Frontal cortex (tissue), 3 donors: ENCODE measurements at regions not wholly inside any gene's neighbourhood (a gene's known extent, or its start where the extent isn't known, plus 50 kb on each side); places are given as distances from the start of the nearest gene placed in this dataset.

Experiments used
- DNase-seq, 2 donors: peaks; one replicate each; pipeline ENCODE4 v3.0.0; 2012; ENCODE audit warnings: low spot score in 2 of 2
- FAIRE-seq: peaks from 2 replicates; lab custom pipeline; 2012; peaks lifted over from hg19 to GRCh38; lab: Jason Lieb, UNC
- donor health status: control.
- donor health status: control.
- donor health status: control.

DNA sequence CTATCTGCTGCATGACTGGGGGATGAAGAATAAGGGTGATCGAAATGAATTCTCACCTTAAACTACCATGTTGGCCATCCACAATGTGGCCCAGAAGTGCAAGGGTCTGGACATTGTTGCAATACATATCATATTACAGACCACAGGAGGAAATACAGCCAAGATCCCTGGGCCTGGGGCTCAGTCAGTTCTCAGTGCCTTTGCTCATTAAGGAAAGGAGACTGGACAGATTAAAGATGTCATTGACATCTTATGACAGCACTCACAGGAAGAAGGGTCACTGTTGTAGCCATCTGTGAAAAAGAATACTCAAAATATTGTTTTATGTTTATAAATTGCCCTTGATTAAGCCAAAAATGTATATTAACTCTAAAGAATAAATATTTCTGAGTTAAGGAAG, 1345.2 kb downstream of the FSTL5 start:
- FAIRE-seq = no peak
- no peak for DNase-seq

GRCh38 chr4:160819791-160820190, 1344.0 kb downstream of the FSTL5 start:
- no peak for DNase-seq
- no peak for FAIRE-seq

GRCh38 chr4:160824481-160824880, 1339.3 kb downstream of the FSTL5 start:
- FAIRE-seq = no peak
- DNase-seq = no peak

DNA sequence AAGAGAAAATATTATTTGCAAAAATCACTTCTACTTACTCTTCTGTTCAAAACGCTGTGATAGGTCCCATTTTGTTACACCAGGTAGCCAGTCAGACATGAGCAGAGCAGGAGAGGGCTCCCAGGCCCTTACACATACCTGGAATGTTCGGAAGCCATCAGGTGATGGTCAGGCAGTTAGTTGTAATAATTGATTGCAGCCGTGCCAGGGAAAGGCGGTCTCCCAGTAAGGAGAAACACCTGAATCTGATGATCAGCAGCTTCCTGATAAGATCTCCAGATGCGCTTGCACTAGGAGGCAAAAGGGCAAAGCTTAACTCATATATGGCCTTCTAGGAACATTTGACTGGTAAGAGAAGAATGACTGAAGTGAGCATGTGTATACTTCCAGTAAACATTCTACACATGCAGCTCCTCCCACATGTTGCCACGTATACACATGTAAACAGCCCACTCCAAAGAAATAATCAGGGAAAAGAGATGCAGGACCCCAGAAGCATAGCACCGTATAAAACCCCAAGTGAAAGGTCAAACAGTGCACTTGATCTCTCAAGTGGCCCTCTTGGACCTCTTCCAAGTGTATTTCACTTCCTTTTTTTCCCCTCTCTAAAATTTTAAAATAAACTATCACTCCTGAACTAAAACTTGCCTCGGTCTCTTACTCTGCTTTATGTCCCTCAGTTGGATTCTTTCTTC, 1338.0 kb downstream of the FSTL5 start:
- DNase-seq (no peak), FAIRE-seq (no peak)

DNA sequence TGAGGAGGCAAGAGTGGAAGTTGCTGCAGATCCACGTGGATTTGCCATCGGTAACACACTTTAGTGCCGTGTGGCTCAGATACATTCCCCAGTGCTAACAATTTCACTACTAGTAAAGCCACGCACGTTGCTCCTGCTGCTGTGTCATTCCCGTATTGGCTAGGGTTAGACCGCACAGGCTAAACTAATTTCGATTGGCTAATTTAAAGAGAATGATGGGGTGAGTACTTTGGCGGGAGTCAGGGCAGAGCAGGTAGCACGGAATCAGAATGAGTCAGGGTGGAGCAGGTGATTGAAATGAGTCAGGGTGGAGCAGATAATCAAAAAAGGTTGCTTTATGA, 1337.5 kb downstream of the FSTL5 start:
- DNase-seq = no peak
- FAIRE-seq = no peak

DNA sequence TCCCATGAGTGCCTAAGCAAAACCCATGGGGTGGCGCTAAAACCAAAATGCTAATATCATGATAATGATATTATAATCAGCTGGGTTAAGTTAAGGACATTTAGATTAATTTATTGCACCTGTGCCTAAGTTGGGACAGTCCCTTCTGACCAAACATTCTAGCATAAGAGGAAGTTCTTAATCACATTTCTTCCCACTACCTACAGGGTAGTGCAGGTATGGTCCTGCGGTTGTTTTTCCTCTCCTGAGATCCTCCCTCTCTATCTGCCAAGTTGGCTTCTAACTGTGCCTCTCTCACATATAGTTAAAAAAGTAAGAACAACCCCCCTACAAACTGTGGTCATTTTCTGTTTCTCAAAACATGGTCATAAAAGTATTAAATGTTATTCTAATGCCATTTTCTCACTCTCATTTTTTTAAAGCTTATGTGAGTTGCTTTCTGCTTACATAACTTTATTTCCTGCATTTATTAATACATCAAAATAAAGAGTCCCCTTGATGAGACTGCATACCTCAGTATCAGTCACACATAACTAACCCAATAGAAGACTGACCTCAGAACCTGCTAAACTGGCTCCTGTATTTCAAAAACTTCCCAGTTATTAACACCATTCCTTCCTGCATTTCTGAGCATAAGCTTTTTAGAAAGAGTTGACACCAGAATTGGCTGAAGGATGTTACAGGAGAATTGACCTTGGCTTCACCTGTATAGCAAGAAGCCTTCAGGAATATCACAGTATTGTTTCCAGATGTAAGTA, 1332.5 kb downstream of the FSTL5 start:
- no peak for DNase-seq
- FAIRE-seq = no peak

- FAIRE-seq (no peak), DNase-seq (no peak)
These were observed 1328.0 kb downstream of the FSTL5 start for GRCh38 chr4:160835789-160836188.

DNA sequence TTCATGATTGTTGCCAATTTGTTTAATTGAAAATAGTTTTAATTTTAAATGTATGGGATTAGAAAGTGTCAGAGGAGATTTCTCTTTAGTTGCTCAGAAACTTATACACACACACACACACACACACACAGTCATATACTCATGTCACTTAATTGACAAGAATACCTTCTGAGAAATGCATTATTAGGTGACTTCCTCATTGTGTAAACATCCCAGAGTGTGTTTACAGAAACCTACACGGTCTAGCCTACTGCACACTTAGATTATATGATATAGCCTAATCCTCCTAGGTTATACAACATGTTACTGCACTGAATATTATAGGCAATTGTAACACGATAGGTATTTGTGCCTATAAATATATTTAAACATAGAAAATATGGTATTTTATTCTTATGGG, 1327.4 kb downstream of the FSTL5 start:
- FAIRE-seq (no peak), DNase-seq (no peak)

DNA sequence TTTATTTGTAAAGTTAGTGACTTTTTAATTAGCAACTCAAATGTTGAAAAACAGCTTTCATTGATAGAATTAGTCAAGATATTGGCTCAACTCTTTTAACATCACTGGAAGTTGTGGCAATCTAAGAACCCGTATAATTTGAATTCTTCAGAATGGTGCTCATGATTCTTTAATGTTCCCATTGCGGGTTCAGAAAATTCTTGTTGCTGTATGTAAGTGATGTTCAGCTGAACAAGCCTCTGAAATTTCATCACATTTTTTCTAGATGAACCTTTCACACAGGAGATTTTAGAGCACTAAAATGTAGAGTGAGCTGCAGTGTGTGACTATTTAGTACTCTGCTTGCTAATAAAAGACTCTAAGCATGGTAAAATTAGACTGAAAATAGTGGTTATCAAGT, 1317.7 kb downstream of the FSTL5 start:
- no peak for FAIRE-seq
- no peak for DNase-seq

DNA sequence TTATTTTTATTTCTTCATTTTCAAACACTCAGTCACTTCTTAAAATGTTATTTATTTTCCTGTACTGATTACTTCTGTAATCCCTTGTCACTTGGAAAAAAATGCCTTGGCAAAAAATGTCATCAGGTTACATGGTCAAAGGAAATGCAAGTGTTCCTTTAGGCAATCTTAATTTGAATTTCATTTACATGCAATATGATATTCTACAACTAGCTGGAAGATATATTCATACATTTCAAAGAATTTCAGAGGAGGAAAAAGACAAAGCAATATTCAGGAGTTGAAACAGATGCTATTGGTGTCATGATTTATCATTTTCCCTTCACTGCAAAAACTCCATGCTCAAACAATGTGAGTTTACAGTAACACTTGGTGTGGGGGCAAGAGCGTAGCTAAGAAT, 1316.6 kb downstream of the FSTL5 start:
- no peak for DNase-seq
- FAIRE-seq = no peak

DNA sequence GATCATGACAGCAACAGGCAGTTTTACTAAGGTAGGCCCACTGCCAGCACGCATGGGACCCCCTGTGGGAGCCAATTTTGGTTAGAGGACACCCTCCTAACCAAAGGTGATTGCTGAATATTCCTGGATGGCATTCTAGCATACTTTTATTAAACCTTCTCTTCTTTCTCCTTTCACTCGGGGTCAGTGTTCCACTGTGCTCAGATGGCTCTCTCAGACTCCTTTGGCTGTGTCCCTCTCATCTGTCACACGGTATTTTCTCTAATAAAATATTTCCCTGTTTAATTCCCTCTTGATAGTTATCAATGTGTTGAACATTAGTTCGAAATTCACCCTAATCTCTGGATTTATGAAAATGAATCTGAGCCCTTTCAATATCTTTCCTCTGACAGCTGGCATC, 1315.3 kb downstream of the FSTL5 start:
- DNase-seq (no peak), FAIRE-seq (no peak)

DNA sequence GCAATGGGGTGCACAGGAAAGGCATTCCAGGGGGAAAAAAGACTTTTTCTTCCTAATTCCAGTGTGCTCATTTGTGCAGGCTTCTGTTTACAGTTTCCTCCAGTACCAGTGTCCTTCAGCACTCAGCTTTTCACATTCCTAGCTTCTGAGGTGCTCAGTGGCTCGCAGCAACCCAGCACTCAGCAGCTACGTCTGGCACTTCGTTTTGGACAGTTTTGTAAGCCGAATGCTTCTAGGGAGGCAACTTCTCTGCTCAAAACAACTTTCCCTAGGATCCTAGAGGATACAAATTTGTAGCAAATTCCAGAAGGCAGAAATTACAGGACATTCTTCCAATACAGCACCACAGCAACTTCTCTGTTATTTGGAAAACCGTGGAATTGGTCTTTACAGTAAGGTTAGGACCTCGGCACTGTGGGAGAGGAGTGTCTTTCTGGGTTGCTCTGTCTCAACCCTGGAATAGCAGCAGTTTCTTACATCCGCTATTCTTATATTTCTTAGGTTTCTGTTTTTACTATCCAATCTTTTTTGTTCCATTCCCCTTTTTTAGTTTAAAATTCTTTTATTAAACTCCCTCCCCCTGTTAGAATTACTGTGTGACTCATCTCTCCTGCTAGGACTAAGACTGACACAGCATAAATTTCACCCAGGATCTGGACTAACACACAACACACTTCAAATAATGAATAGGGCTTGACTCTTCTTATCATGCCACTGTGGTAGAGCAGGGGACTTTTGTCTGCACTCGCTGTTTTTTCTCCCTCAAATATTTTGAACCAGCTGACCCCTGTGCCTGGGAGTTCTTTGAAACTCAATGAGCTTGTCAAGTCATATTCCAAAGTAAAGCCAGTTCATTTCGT, 1314.7 kb downstream of the FSTL5 start:
- DNase-seq (no peak), FAIRE-seq (no peak)

- DNase-seq (no peak), FAIRE-seq (no peak)
These were observed 1299.5 kb downstream of the FSTL5 start for GRCh38 chr4:160864253-160864652.

GRCh38 chr4:160869899-160870298, 1293.9 kb downstream of the FSTL5 start:
- no peak for FAIRE-seq
- no peak for DNase-seq

GRCh38 chr4:160872491-160872890, 1291.3 kb downstream of the FSTL5 start:
- DNase-seq (no peak), FAIRE-seq (no peak)

DNA sequence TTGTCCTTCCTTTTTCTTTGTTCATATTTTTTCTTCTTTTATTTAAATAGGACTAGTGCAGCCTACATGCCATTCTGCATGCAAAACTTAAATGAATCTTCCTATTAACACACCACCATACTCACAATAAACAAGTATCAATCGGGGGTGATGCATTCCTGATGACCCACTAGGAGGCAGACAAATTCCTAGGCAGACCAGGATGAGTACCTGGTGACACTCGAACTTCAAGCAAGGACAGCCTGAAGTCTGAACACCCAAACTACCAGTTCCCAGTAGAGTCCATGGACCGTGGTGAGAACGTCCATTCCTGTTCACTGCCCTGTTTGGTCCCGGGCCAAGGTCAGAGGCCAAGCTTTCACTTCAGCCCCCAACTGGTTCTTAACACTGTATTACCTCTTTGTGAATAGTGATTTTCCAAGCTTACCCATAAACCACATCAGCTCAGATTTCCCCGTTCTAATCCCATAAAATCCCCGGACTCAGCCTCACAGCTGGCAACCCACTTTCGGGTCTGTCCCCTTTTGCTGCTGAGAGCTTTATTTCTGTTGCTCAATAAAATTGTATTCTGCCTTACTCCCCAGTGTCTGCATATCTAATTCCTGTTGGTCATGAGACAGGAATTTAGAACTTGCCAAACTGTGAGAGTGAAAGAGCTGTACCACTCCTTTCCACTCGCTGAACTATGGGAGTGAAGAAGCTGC, 1286.6 kb downstream of the FSTL5 start:
- no peak for DNase-seq
- no peak for FAIRE-seq

GRCh38 chr4:160880180-160880579, 1283.6 kb downstream of the FSTL5 start:
- DNase-seq = no peak
- no peak for FAIRE-seq

DNA sequence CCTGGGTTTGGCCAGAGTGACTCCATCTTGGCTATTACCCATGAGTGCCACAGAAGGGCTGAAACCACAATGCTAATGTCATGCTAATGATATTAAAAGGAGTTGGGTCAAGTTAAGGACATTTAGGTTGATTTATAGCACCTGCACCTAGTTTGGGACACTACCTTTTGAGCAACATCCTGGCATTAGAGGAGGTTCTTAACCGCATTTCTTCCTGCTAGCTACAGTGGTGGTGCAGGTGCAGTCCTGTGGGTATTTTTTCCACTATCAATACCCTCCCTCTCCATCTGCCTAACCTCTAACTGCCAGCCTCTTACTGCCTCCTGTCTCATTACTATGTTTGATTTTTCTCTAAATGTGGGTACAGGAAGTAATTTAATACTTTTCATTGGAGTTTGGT, 1276.1 kb downstream of the FSTL5 start:
- DNase-seq (no peak), FAIRE-seq (no peak)

GRCh38 chr4:160894128-160894527, 1269.7 kb downstream of the FSTL5 start:
- FAIRE-seq (no peak), DNase-seq (no peak)

DNA sequence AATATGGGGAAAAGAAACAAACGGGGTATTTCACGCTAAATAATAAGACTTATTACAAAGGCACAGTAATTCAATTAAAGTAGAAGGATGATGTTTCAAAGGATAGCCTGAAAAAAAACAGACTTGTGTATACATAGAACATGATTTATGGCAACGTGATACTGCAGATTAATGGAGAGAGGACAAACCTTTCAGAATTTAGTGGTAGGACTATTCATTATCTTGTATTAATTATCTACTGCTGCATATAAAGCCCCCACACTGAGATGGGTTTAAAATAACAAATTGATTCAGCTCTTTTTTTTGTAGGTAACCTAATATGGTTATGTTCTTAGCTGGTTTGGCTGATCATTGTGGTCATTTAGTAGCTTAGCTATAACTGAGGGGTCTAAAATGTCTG, 1269.0 kb downstream of the FSTL5 start:
- no peak for DNase-seq
- FAIRE-seq = no peak
